22Rv1 (cell line): ENCODE measurements at regions not wholly inside any gene's neighbourhood (a gene's known extent, or its start where the extent isn't known, plus 50 kb on each side); places are given as distances from the start of the nearest gene placed in this dataset.

Source experiments
- H3K27ac ChIP-seq: fragments of 450-650 bp; 2 replicates; pipeline ENCODE4 v1.5.1; 2017
- CTCF ChIP-seq: fragments of 450-650 bp; IDR thresholded peaks from 2 replicates; pipeline ENCODE4 v1.5.1; 2017; ENCODE audit warnings: mild to moderate bottlenecking
- ZFX ChIP-seq: fragments of 450-650 bp; IDR thresholded peaks from 2 replicates; pipeline ENCODE4 v1.6.1; 2017; ENCODE audit warnings: antibody characterized with exemption, borderline replicate concordance

- no peak for TF ChIP-seq ZFX
- no peak for TF ChIP-seq CTCF
- H3K27ac ChIP-seq: no peak overlapping the region
Observed at GRCh38 chr12:113639474-113639873, 167.8 kb upstream of the LHX5 start.

GRCh38 chr12:113638460-113638775 is 166.7 kb upstream of the LHX5 start:
- H3K27ac ChIP-seq: no peak overlapping the region
- no peak for TF ChIP-seq CTCF
- no peak for TF ChIP-seq ZFX

GRCh38 chr12:113634982-113635381 is 163.3 kb upstream of the LHX5 start:
- TF ChIP-seq ZFX (no peak), CTCF (no peak)
- no peak overlapping the region for H3K27ac ChIP-seq

GRCh38 chr12:113634474-113634873 is 162.8 kb upstream of the LHX5 start:
- H3K27ac ChIP-seq: no peak overlapping the region
- no peak for TF ChIP-seq ZFX
- no peak for TF ChIP-seq CTCF

- TF ChIP-seq CTCF (no peak), ZFX (no peak)
- H3K27ac ChIP-seq: no peak overlapping the region
Observed at GRCh38 chr12:113633678-113634332, 162.1 kb upstream of the LHX5 start.

- TF ChIP-seq ZFX (no peak), CTCF (no peak)
- no peak overlapping the region for H3K27ac ChIP-seq
Observed at GRCh38 chr12:113630625-113631024, 159.0 kb upstream of the LHX5 start.

GRCh38 chr12:113625499-113625898 is 153.8 kb upstream of the LHX5 start:
- no peak overlapping the region for H3K27ac ChIP-seq
- TF ChIP-seq CTCF (no peak), ZFX (no peak)
